ENCODE measurements at regions not wholly inside any gene's neighbourhood (a gene's known extent, or its start where the extent isn't known, plus 50 kb on each side); places are given as distances from the start of the nearest gene placed in this dataset.

- no peaks in the 10 kb centered on the region for H3K36me3 Mint-ChIP-seq
- peaks cover 0 to 21% (median 3%) of the 10 kb centered on the region in 7 donors for H3K9me3 Mint-ChIP-seq
These were observed 1354.8 kb upstream of the IGFBP7 start for GRCh38 chr4:58465031-58465430.

GRCh38 chr4:58456727-58457384 lies 1346.7 kb upstream of the IGFBP7 start:
- Histone ChIP-seq H3K4me3 (ENCODE audit: low read depth, low read length) (no peak overlapping the region), H3K27ac (ENCODE audit: insufficient read depth, low read length, poor library complexity, severe bottlenecking) (no peak overlapping the region), H3K36me3 (ENCODE audit: control insufficient read depth, insufficient read depth, low read length) (no peaks in the 10 kb centered on the region), H3K27me3 (ENCODE audit: control insufficient read depth, insufficient read depth, low read length) (no peaks in the 10 kb centered on the region), H3K9me3 (ENCODE audit: control insufficient read depth in 2 of 2, low read length in 2 of 2) (no peaks in the 10 kb centered on the region), H3K4me1 (ENCODE audit: control insufficient read depth, insufficient read depth, low read length, poor library complexity, severe bottlenecking) (no peaks in the 10 kb centered on the region)
- H3K27ac Mint-ChIP-seq, result no peak overlapping the region
- H3K4me1 Mint-ChIP-seq, result no peaks in the 10 kb centered on the region
- ATAC-seq (ENCODE audit: low read depth in 2 of 2), result no peak
- no peaks in the 10 kb centered on the region for H3K27me3 Mint-ChIP-seq
- no peak overlapping the region for H3K4me3 Mint-ChIP-seq
- no peaks in the 10 kb centered on the region for H3K36me3 Mint-ChIP-seq
- H3K9me3 Mint-ChIP-seq, result peaks cover 0 to 16% (median 5%) of the 10 kb centered on the region in 7 donors
- DNase-seq, result no peak

More at GRCh38 chr4:58465031-58465430, 1354.8 kb upstream of the IGFBP7 start:
- no peak for DNase-seq
- no peak overlapping the region for H3K4me3 Mint-ChIP-seq
- no peaks in the 10 kb centered on the region for H3K36me3 ChIP-seq (ENCODE audit: control insufficient read depth, insufficient read depth, low read length)
- H3K9me3 ChIP-seq (ENCODE audit: control insufficient read depth in 2 of 2, low read length in 2 of 2), result no peaks in the 10 kb centered on the region
- H3K27me3 ChIP-seq (ENCODE audit: control insufficient read depth, insufficient read depth, low read length), result no peaks in the 10 kb centered on the region
- no peak overlapping the region for H3K27ac Mint-ChIP-seq
- no peak overlapping the region for H3K4me3 ChIP-seq (ENCODE audit: low read depth, low read length)
- ATAC-seq (ENCODE audit: low read depth in 2 of 2), result no peak
- H3K4me1 ChIP-seq (ENCODE audit: control insufficient read depth, insufficient read depth, low read length, poor library complexity, severe bottlenecking), result no peaks in the 10 kb centered on the region
- no peaks in the 10 kb centered on the region for H3K4me1 Mint-ChIP-seq
- H3K27ac ChIP-seq (ENCODE audit: insufficient read depth, low read length, poor library complexity, severe bottlenecking), result no peak overlapping the region
- H3K27me3 Mint-ChIP-seq, result no peaks in the 10 kb centered on the region

GRCh38 chr4:58453956-58454355 lies 1343.8 kb upstream of the IGFBP7 start:
- no peak overlapping the region for H3K27ac Mint-ChIP-seq
- no peaks in the 10 kb centered on the region for H3K27me3 ChIP-seq (ENCODE audit: control insufficient read depth, insufficient read depth, low read length)
- ATAC-seq (ENCODE audit: low read depth in 2 of 2), result no peak
- H3K4me3 ChIP-seq (ENCODE audit: low read depth, low read length), result no peak overlapping the region
- H3K36me3 ChIP-seq (ENCODE audit: control insufficient read depth, insufficient read depth, low read length), result no peaks in the 10 kb centered on the region
- H3K9me3 Mint-ChIP-seq, result peaks cover 2 to 12% (median 5%) of the 10 kb centered on the region in 7 donors
- H3K4me1 Mint-ChIP-seq, result no peaks in the 10 kb centered on the region
- no peaks in the 10 kb centered on the region for H3K9me3 ChIP-seq (ENCODE audit: control insufficient read depth in 2 of 2, low read length in 2 of 2)
- no peaks in the 10 kb centered on the region for H3K36me3 Mint-ChIP-seq
- no peaks in the 10 kb centered on the region for H3K27me3 Mint-ChIP-seq
- no peak for DNase-seq
- no peak overlapping the region for H3K27ac ChIP-seq (ENCODE audit: insufficient read depth, low read length, poor library complexity, severe bottlenecking)
- no peak overlapping the region for H3K4me3 Mint-ChIP-seq
- no peaks in the 10 kb centered on the region for H3K4me1 ChIP-seq (ENCODE audit: control insufficient read depth, insufficient read depth, low read length, poor library complexity, severe bottlenecking)

DNA sequence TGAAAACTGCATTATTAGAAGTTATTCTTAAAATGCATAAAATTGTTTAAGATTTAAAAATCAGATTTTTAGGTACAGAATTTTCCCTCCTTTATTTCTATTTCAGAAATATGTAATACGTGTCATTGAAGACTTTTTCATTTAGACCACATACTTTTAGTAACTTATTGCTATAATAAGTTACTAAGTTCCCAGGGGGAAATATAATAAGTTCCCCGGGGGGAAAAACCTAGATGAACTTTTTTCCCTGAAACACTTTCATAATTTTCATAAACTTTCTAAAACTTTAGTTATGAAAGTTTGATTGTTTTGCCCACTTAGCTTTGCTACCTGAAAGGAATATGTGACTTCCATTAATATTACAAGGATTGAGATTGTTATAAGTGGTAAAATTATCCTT lies 1341.5 kb upstream of the IGFBP7 start:
- Mint-ChIP-seq H3K36me3 (no peaks in the 10 kb centered on the region), H3K4me1 (no peaks in the 10 kb centered on the region), H3K4me3 (no peak overlapping the region), H3K27ac (no peak overlapping the region), H3K27me3 (no peaks in the 10 kb centered on the region), H3K9me3 (peaks cover 0 to 10% (median 5%) of the 10 kb centered on the region in 7 donors)
- no peak overlapping the region for H3K4me3 ChIP-seq (ENCODE audit: low read depth, low read length)
- no peak for ATAC-seq (ENCODE audit: low read depth in 2 of 2)
- H3K36me3 ChIP-seq (ENCODE audit: control insufficient read depth, insufficient read depth, low read length), result no peaks in the 10 kb centered on the region
- no peaks in the 10 kb centered on the region for H3K9me3 ChIP-seq (ENCODE audit: control insufficient read depth in 2 of 2, low read length in 2 of 2)
- no peaks in the 10 kb centered on the region for H3K4me1 ChIP-seq (ENCODE audit: control insufficient read depth, insufficient read depth, low read length, poor library complexity, severe bottlenecking)
- DNase-seq, result no peak
- no peaks in the 10 kb centered on the region for H3K27me3 ChIP-seq (ENCODE audit: control insufficient read depth, insufficient read depth, low read length)
- no peak overlapping the region for H3K27ac ChIP-seq (ENCODE audit: insufficient read depth, low read length, poor library complexity, severe bottlenecking)

DNA sequence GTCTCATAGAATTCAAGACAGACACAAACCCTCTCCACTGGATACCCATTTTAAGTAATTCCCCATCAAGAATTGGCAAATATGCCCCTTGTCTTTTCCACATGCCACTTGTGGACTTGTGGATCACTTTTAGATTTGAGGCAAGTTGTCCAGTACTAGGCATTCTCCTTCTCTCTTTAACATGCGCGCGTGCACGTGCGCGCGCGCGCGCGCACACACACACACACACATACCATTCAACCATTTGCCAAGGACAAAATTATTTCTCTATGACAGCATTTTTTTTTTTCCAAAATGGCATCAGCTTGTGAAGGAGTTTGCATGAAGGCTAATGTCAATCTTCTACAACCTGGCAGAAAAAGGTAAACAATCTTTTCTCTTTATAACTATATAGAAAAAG lies 1325.7 kb upstream of the IGFBP7 start:
- Mint-ChIP-seq H3K4me3 (no peak overlapping the region), H3K4me1 (no peaks in the 10 kb centered on the region), H3K27ac (no peak overlapping the region), H3K27me3 (no peaks in the 10 kb centered on the region), H3K36me3 (no peaks in the 10 kb centered on the region), H3K9me3 (peaks cover 6 to 22% (median 16%) of the 10 kb centered on the region in 7 donors)
- no peaks in the 10 kb centered on the region for H3K4me1 ChIP-seq (ENCODE audit: control insufficient read depth, insufficient read depth, low read length, poor library complexity, severe bottlenecking)
- DNase-seq (no peak), ATAC-seq (ENCODE audit: low read depth in 2 of 2) (no peak)
- no peak overlapping the region for H3K27ac ChIP-seq (ENCODE audit: insufficient read depth, low read length, poor library complexity, severe bottlenecking)
- H3K27me3 ChIP-seq (ENCODE audit: control insufficient read depth, insufficient read depth, low read length), result no peaks in the 10 kb centered on the region
- H3K36me3 ChIP-seq (ENCODE audit: control insufficient read depth, insufficient read depth, low read length), result no peaks in the 10 kb centered on the region
- no peak overlapping the region for H3K4me3 ChIP-seq (ENCODE audit: low read depth, low read length)
- H3K9me3 ChIP-seq (ENCODE audit: control insufficient read depth in 2 of 2, low read length in 2 of 2), result peaks cover 0 to 4% of the 10 kb centered on the region in 2 experiments

DNA sequence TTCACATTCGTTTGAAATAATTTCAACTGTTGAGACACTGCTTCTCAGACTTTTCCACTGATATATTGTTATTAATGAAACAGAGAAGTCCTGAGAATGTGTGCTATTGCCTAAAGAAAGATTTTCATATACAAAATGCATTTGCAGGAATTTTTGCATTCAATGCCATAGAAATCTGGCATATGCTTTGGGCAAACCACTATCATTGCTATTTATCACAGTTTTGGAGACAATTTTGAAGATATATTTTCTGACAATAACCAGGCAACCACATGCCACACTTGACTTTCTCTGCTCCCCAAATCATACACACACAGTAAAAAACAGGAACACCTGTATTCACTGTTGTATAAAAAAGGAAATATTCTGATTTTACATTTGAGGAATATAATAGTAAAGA lies 1303.7 kb upstream of the IGFBP7 start:
- no peaks in the 10 kb centered on the region for H3K27me3 ChIP-seq (ENCODE audit: control insufficient read depth, insufficient read depth, low read length)
- H3K9me3 ChIP-seq (ENCODE audit: control insufficient read depth in 2 of 2, low read length in 2 of 2), result no peaks in the 10 kb centered on the region
- no peak overlapping the region for H3K27ac ChIP-seq (ENCODE audit: insufficient read depth, low read length, poor library complexity, severe bottlenecking)
- Mint-ChIP-seq H3K9me3 (peaks cover 0 to 12% (median 4%) of the 10 kb centered on the region in 7 donors), H3K4me1 (no peaks in the 10 kb centered on the region), H3K27me3 (no peaks in the 10 kb centered on the region), H3K27ac (no peak overlapping the region), H3K4me3 (no peak overlapping the region), H3K36me3 (no peaks in the 10 kb centered on the region)
- ATAC-seq (ENCODE audit: low read depth in 2 of 2) (no peak), DNase-seq (no peak)
- H3K36me3 ChIP-seq (ENCODE audit: control insufficient read depth, insufficient read depth, low read length), result no peaks in the 10 kb centered on the region
- H3K4me3 ChIP-seq (ENCODE audit: low read depth, low read length), result no peak overlapping the region
- no peaks in the 10 kb centered on the region for H3K4me1 ChIP-seq (ENCODE audit: control insufficient read depth, insufficient read depth, low read length, poor library complexity, severe bottlenecking)

DNA sequence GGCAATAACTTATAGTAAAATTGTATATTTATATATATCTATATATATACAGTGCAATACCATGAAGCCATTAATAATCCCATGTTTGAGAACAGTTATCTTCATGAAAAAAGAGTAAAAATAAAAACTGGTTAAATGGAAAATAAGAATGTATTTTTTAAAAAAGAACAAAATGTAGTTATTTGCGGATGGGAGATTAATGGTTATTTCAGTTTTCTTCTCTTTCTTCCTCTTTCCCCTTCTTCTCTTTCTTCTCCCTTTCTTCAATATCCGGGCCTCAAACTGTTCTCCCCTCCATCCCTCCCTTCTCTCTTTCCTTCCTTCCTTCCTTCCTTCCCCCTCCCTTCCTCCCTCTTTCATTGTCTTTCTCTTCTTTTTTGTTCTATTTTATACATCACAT lies 1301.7 kb upstream of the IGFBP7 start:
- no peaks in the 10 kb centered on the region for H3K36me3 ChIP-seq (ENCODE audit: control insufficient read depth, insufficient read depth, low read length)
- Mint-ChIP-seq H3K36me3 (no peaks in the 10 kb centered on the region), H3K9me3 (peaks cover 0 to 12% (median 4%) of the 10 kb centered on the region in 7 donors), H3K27me3 (no peaks in the 10 kb centered on the region), H3K4me3 (no peak overlapping the region), H3K4me1 (no peaks in the 10 kb centered on the region), H3K27ac (peak overlapping the region in 1 of 3 donors; percentile 46)
- no peak overlapping the region for H3K4me3 ChIP-seq (ENCODE audit: low read depth, low read length)
- no peak overlapping the region for H3K27ac ChIP-seq (ENCODE audit: insufficient read depth, low read length, poor library complexity, severe bottlenecking)
- no peaks in the 10 kb centered on the region for H3K9me3 ChIP-seq (ENCODE audit: control insufficient read depth in 2 of 2, low read length in 2 of 2)
- H3K4me1 ChIP-seq (ENCODE audit: control insufficient read depth, insufficient read depth, low read length, poor library complexity, severe bottlenecking), result no peaks in the 10 kb centered on the region
- no peak for ATAC-seq (ENCODE audit: low read depth in 2 of 2)
- no peak for DNase-seq
- no peaks in the 10 kb centered on the region for H3K27me3 ChIP-seq (ENCODE audit: control insufficient read depth, insufficient read depth, low read length)

GRCh38 chr4:58406762-58407161 lies 1296.6 kb upstream of the IGFBP7 start:
- no peaks in the 10 kb centered on the region for H3K9me3 ChIP-seq (ENCODE audit: control insufficient read depth in 2 of 2, low read length in 2 of 2)
- H3K4me1 Mint-ChIP-seq, result no peaks in the 10 kb centered on the region
- no peak overlapping the region for H3K4me3 Mint-ChIP-seq

More at GRCh38 chr4:58406762-58407161, 1296.6 kb upstream of the IGFBP7 start:
- H3K4me3 ChIP-seq (ENCODE audit: low read depth, low read length), result no peak overlapping the region
- H3K27me3 ChIP-seq (ENCODE audit: control insufficient read depth, insufficient read depth, low read length), result no peaks in the 10 kb centered on the region
- Mint-ChIP-seq H3K9me3 (peaks cover 1 to 12% (median 7%) of the 10 kb centered on the region in 7 donors), H3K27me3 (no peaks in the 10 kb centered on the region), H3K27ac (no peak overlapping the region), H3K36me3 (no peaks in the 10 kb centered on the region)
- ATAC-seq (ENCODE audit: low read depth in 2 of 2), result no peak
- H3K27ac ChIP-seq (ENCODE audit: insufficient read depth, low read length, poor library complexity, severe bottlenecking), result no peak overlapping the region
- no peaks in the 10 kb centered on the region for H3K4me1 ChIP-seq (ENCODE audit: control insufficient read depth, insufficient read depth, low read length, poor library complexity, severe bottlenecking)
- H3K36me3 ChIP-seq (ENCODE audit: control insufficient read depth, insufficient read depth, low read length), result no peaks in the 10 kb centered on the region
- DNase-seq, result no peak

Measured in CD4-positive, CD25-positive, alpha-beta regulatory T cell (primary cell).